22Rv1 (cell line): ENCODE measurements at regions not wholly inside any gene's neighbourhood (a gene's known extent, or its start where the extent isn't known, plus 50 kb on each side); places are given as distances from the start of the nearest gene placed in this dataset.

Experiments
- ZFX ChIP-seq: fragments of 450-650 bp; IDR thresholded peaks from 2 replicates; pipeline ENCODE4 v1.6.1; 2017; ENCODE audit warnings: antibody characterized with exemption, borderline replicate concordance
- TF ChIP-seq, protein P1 (sequence below): fragments of 450-650 bp; IDR thresholded peaks from 2 replicates; pipeline ENCODE4 v1.5.1; 2017; ENCODE audit warnings: mild to moderate bottlenecking

- TF ChIP-seq, protein P1, sequence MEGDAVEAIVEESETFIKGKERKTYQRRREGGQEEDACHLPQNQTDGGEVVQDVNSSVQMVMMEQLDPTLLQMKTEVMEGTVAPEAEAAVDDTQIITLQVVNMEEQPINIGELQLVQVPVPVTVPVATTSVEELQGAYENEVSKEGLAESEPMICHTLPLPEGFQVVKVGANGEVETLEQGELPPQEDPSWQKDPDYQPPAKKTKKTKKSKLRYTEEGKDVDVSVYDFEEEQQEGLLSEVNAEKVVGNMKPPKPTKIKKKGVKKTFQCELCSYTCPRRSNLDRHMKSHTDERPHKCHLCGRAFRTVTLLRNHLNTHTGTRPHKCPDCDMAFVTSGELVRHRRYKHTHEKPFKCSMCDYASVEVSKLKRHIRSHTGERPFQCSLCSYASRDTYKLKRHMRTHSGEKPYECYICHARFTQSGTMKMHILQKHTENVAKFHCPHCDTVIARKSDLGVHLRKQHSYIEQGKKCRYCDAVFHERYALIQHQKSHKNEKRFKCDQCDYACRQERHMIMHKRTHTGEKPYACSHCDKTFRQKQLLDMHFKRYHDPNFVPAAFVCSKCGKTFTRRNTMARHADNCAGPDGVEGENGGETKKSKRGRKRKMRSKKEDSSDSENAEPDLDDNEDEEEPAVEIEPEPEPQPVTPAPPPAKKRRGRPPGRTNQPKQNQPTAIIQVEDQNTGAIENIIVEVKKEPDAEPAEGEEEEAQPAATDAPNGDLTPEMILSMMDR = no peak
- no peak for TF ChIP-seq ZFX
Observed at GRCh38 chr1:212234431-212235395, 50.5 kb upstream of the PPP2R5A start.
